ENCODE measurements at regions not wholly inside any gene's neighbourhood (a gene's known extent, or its start where the extent isn't known, plus 50 kb on each side); places are given as distances from the start of the nearest gene placed in this dataset.

DNA sequence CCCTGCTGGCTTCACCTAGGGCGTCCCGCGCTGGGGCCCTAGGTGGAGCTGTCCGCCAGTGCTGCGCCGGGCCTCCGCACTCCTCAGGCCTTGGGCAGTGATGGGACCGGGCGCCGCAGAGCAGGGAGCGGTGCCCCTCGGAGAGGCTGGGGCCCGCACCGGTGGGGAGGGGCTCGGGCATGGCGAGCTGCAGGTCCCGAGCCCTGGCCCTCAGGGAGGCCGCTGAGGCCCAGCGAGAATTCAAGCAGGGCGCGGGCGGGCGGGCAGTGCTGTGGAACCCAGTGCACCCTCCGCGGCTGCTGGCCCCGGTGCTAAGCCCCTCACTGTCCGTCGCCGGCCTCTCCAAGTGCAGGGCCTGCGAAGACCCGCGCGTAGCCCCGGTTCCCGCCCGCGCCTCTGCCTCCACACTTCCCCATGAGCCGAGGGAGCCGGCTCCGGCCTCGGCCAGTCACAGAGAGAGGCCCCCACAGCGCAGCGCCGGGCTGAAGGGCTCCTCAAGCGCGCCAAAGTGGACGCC lies 565.1 kb upstream of the NDST4 start:
- DNase-seq (ENCODE audit: low spot score) (no peak), ATAC-seq (ENCODE audit: low read depth) (no peak)
- Histone ChIP-seq H3K4me1 (ENCODE audit: insufficient read depth, poor library complexity, severe bottlenecking) (no peaks in the 10 kb centered on the region), H3K4me3 (ENCODE audit: severe bottlenecking) (no peak overlapping the region), H3K36me3 (ENCODE audit: low read depth) (no peaks in the 10 kb centered on the region), H3K27ac (ENCODE audit: poor library complexity, severe bottlenecking) (no peak overlapping the region), H3K27me3 (ENCODE audit: insufficient read depth, poor library complexity, severe bottlenecking) (no peaks in the 10 kb centered on the region), H3K9me3 (ENCODE audit: severe bottlenecking) (no peaks in the 10 kb centered on the region)
- TF ChIP-seq CTCF (IDR thresholded peaks at IDR 0.05; ENCODE audit: poor library complexity, severe bottlenecking) = no peak

DNA sequence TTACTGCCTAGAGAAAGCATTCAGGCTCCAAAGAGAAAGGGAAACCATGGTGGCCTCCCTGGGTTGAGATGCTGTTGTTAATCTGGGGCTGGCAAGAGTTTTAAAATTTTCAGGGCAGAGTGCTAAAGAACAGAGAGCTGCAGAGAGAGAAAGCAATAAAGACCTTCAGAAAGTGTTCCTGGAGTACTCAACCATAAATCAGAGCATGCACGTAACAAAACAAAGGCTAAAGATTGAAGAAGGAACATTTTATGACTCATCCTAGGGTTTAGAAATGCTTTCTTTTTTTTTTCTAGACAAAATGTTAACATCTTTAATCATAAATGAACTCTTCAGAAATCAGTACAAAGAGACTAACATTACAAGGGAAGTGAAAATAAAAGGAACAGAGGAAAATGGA lies 562.3 kb upstream of the NDST4 start:
- H3K4me1 ChIP-seq (ENCODE audit: insufficient read depth, poor library complexity, severe bottlenecking) = no peaks in the 10 kb centered on the region
- no peak overlapping the region for H3K27ac ChIP-seq (ENCODE audit: poor library complexity, severe bottlenecking)
- H3K9me3 ChIP-seq (ENCODE audit: severe bottlenecking) = no peaks in the 10 kb centered on the region
- no peaks in the 10 kb centered on the region for H3K36me3 ChIP-seq (ENCODE audit: low read depth)
- H3K4me3 ChIP-seq (ENCODE audit: severe bottlenecking) = no peak overlapping the region
- peaks cover 4% of the 10 kb centered on the region for H3K27me3 ChIP-seq (ENCODE audit: insufficient read depth, poor library complexity, severe bottlenecking)
- DNase-seq (ENCODE audit: low spot score) (no peak), ATAC-seq (ENCODE audit: low read depth) (no peak)
- TF ChIP-seq CTCF (IDR thresholded peaks at IDR 0.05; ENCODE audit: poor library complexity, severe bottlenecking) = no peak

DNA sequence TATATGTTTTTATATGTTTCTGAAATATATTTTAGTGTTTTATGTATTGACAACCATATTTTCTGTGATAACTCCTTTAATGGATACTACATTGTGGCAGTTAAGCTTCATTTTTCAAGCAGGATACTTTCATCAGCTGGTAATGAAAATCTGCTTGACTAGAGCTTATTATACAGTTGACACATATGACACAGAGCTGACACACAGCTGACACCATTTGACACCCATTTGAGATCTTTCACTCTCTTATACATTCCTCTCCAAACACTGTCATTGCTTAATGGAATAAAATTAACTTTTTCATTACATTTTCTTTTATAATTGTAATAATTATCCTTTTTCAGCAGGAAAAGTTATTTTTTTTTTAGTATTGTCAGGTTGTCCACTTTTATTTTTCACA lies 561.1 kb upstream of the NDST4 start:
- ATAC-seq (ENCODE audit: low read depth) = no peak

DNA sequence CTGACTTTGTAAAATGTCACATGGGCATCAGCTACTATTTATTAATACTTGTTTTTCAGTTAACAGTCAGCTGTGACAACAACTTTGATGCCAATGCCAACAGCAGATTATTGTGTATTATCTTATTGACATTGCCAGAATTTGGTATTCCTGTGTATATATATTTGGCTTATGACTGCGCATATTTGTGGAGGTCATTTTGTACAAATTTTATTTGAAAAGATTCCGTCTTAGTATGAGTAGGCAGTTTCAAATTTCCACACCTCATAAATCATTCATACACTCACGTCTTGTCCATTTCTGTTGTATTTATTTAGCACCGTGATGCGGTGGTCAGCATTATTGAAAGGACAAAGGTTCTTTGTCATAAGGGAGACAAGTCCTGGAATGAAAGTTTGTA lies 558.2 kb upstream of the NDST4 start:
- Histone ChIP-seq H3K4me1 (ENCODE audit: insufficient read depth, poor library complexity, severe bottlenecking) (no peaks in the 10 kb centered on the region), H3K36me3 (ENCODE audit: low read depth) (no peaks in the 10 kb centered on the region), H3K27ac (ENCODE audit: poor library complexity, severe bottlenecking) (no peak overlapping the region), H3K27me3 (ENCODE audit: insufficient read depth, poor library complexity, severe bottlenecking) (peaks cover 4% of the 10 kb centered on the region), H3K9me3 (ENCODE audit: severe bottlenecking) (no peaks in the 10 kb centered on the region), H3K4me3 (ENCODE audit: severe bottlenecking) (no peak overlapping the region)
- DNase-seq (ENCODE audit: low spot score) = no peak
- no peak for TF ChIP-seq CTCF (IDR thresholded peaks at IDR 0.05; ENCODE audit: poor library complexity, severe bottlenecking)
- no peak for ATAC-seq (ENCODE audit: low read depth)

More for the DNA sequence above, 561.1 kb upstream of the NDST4 start:
- H3K4me1 ChIP-seq (ENCODE audit: insufficient read depth, poor library complexity, severe bottlenecking) = no peaks in the 10 kb centered on the region
- TF ChIP-seq CTCF (IDR thresholded peaks at IDR 0.05; ENCODE audit: poor library complexity, severe bottlenecking) = no peak
- no peak overlapping the region for H3K4me3 ChIP-seq (ENCODE audit: severe bottlenecking)
- H3K9me3 ChIP-seq (ENCODE audit: severe bottlenecking) = no peaks in the 10 kb centered on the region
- no peaks in the 10 kb centered on the region for H3K36me3 ChIP-seq (ENCODE audit: low read depth)
- peaks cover 4% of the 10 kb centered on the region for H3K27me3 ChIP-seq (ENCODE audit: insufficient read depth, poor library complexity, severe bottlenecking)
- DNase-seq (ENCODE audit: low spot score) = no peak
- H3K27ac ChIP-seq (ENCODE audit: poor library complexity, severe bottlenecking) = no peak overlapping the region

DNA sequence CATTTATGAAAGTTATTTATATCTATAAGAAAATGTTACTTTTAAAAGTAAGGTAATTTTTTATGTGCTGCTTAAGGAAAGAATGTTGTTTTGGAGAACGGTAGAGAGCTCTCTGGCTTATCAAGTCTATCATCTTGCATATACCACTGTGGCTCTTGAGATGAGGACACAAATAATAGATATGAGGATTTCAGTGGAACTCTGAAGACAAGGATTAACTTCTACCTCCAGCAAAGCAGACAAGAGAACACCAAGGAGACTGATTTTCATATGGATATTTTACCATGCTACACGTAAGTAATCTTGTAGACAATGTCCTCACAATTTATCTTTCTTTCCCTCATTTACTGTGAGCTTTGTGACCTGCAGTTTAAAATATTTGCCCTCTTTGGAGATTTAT lies 557.5 kb upstream of the NDST4 start:
- Histone ChIP-seq H3K36me3 (ENCODE audit: low read depth) (no peaks in the 10 kb centered on the region), H3K27ac (ENCODE audit: poor library complexity, severe bottlenecking) (no peak overlapping the region), H3K27me3 (ENCODE audit: insufficient read depth, poor library complexity, severe bottlenecking) (peaks cover 4% of the 10 kb centered on the region), H3K4me1 (ENCODE audit: insufficient read depth, poor library complexity, severe bottlenecking) (no peaks in the 10 kb centered on the region), H3K9me3 (ENCODE audit: severe bottlenecking) (no peaks in the 10 kb centered on the region), H3K4me3 (ENCODE audit: severe bottlenecking) (no peak overlapping the region)
- ATAC-seq (ENCODE audit: low read depth) (no peak), DNase-seq (ENCODE audit: low spot score) (no peak)
- TF ChIP-seq CTCF (IDR thresholded peaks at IDR 0.05; ENCODE audit: poor library complexity, severe bottlenecking) = no peak
